ENCODE measurements at regions not wholly inside any gene's neighbourhood (a gene's known extent, or its start where the extent isn't known, plus 50 kb on each side); places are given as distances from the start of the nearest gene placed in this dataset.

DNA sequence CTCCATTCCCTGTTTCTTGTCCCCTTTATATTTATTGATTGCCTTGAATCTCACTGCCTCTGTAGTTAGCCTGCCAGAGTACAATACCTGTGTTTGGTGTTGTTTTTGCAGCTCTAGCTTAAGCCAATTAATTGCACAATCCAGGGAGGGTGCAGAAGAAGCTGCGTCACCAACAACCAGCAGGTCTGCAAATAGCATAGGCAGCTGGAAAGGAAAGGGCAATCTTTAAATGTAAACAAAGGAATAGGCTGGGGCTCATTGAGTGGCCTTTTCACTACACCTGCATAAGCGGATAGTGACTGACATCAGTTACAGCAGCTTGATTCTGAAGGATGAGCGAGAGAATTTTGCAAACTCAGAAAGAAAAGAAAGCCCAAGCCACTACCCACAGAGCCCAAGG is 106.8 kb upstream of the RAI2 start:
- TF ChIP-seq, protein P1, sequence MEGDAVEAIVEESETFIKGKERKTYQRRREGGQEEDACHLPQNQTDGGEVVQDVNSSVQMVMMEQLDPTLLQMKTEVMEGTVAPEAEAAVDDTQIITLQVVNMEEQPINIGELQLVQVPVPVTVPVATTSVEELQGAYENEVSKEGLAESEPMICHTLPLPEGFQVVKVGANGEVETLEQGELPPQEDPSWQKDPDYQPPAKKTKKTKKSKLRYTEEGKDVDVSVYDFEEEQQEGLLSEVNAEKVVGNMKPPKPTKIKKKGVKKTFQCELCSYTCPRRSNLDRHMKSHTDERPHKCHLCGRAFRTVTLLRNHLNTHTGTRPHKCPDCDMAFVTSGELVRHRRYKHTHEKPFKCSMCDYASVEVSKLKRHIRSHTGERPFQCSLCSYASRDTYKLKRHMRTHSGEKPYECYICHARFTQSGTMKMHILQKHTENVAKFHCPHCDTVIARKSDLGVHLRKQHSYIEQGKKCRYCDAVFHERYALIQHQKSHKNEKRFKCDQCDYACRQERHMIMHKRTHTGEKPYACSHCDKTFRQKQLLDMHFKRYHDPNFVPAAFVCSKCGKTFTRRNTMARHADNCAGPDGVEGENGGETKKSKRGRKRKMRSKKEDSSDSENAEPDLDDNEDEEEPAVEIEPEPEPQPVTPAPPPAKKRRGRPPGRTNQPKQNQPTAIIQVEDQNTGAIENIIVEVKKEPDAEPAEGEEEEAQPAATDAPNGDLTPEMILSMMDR (conservative IDR thresholded peaks at IDR 0.05; ENCODE audit: low read length), result no peak
- no peak for TF ChIP-seq EZH2phosphoT487 (IDR thresholded peaks at IDR 0.05; ENCODE audit: borderline replicate concordance, low read depth, low read length)

All from OCI-LY7 (cell line).